SK-MEL-5 (cell line): ENCODE measurements at regions not wholly inside any gene's neighbourhood (a gene's known extent, or its start where the extent isn't known, plus 50 kb on each side); places are given as distances from the start of the nearest gene placed in this dataset.
A peak's percentile ranks its signal among the peaks of the same experiment; 100 is the strongest.

Source experiments
- DNase-seq: peaks from one replicate; pipeline ENCODE4 v3.0.0-alpha.2; 2016; ENCODE audit warnings: low read depth, low spot score
- in situ Hi-C: cut with HindIII; loops from 2 replicates; pipeline ENCODE4 v1.10.0; 2016; ENCODE audit warnings: low sequenced_read_pairs, high pct_unique_total_duplicates, low pct_unique_long_range_greater_than_20kb

DNA sequence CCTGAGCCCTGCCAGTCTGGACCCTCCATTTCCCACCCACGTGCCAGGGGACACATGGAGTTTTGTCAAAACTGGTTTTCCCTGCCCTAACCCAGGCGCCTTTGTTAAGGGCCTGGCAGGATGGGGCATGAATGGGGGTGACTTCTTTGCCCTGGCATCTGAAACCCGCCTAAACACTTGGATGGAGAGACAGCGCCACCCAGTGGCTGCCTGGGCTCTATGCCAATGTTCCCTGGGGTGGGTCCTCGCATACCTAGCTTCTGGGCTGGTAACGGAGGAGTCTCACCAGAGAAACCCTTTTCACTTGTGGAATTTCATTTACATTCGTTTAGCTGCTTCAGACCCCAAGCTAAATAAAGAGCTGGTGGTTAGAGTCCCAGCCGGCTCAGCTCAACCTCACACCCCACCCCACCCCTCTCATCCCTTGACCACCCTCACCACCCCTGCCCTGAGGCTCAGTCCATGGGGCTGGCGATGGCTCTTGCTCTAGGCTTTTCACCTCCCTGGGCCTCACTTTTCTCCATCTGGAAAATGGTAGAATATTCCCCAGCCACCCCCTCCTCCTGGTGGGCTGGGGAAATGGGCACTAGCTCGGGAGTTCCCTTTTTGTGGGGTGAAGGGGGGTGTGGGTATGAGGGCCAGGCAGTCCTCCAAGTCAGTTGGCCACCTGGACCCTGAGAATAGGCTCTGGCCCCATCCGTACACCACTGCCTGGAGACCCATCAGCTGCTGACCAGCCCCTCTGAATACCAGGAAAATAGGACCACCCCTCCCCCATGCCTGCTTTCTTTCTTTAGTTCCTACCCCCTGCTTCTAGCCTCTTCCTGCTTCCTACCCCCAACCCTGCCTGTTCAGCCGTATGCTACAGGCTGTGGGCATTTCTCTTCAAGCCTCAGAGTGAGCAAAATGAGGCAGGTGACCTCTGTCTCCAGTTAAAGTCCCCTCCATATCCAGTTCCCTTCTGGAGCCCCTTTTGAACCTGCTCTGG, 57.1 kb upstream of the PJA1 start:
- peak; percentile 66 for DNase-seq

GRCh38 chrX:69221239-69222102, 56.2 kb upstream of the PJA1 start:
- no peak for DNase-seq
- in situ Hi-C loops, result no loop called here

More for the DNA sequence above, 57.1 kb upstream of the PJA1 start:
- in situ Hi-C loops, result no loop called here

- in situ Hi-C loops, result no loop called here
- no peak for DNase-seq
Observed at GRCh38 chrX:69218407-69218997, 53.2 kb upstream of the PJA1 start.

DNA sequence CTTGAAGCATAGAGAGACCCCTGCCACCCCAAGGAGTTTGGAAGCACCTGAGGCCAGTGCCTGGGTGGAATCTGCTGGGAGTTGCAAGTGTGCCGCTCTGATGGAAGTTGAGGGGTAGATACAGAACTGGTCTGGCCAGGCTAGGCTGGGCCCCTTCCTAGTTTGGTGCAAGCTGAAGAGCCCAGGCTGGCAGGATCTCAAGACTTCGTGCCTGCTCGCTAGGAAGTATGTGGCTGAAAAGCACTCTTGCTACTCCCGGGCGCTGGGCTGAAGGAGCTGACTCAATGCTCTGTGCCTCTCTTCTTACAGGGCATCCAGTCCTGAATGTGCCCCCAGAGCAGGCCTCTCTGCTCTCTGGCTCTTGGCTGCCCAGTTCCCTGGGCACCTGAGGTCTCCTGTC, 51.7 kb upstream of the PJA1 start:
- in situ Hi-C loops, result no loop called here
- no peak for DNase-seq

GRCh38 chrX:69216446-69216845, 51.2 kb upstream of the PJA1 start:
- DNase-seq, result no peak
- in situ Hi-C loops, result no loop called here

DNA sequence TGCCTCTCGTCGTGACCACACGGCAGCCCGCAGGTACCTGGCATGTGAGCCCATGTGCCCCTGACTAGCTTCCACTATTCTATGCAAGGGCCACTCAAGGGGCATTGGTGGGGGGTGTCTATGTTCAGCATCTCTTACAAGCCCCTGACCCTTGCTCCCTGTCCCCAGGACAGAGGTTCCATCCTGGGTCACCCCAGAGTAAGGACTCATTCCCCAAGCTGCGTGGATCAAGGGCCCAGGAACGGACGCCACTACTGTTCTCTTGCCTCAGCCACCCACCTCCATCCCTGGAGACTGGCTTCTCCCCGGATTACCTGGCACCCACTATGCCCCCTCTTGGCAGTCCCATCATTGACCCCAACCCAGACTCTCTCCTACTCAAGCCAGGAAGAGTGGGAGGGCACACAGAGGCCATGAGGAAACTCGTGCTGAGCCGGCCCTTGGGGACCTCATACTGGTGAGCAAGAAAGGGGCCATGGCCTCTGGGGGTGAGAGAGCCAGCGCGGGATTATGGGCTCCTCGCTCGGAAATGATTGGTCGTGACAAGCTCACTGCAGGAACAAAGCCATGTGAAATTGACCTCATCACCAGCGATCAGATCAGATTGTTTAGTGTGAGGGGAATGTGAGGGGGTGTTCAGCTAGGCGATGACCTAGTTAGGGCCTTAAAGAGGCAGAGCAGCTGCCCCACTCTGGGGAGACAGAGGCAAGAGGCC, 50.1 kb upstream of the PJA1 start:
- DNase-seq, result no peak
- in situ Hi-C loops, result no loop called here
